WTC11 (cell line): ENCODE measurements at regions not wholly inside any gene's neighbourhood (a gene's known extent, or its start where the extent isn't known, plus 50 kb on each side); places are given as distances from the start of the nearest gene placed in this dataset.

Source experiments
- ATF2 ChIP-seq: sonication (generic); formaldehyde crosslinking; IDR thresholded peaks from 2 replicates; pipeline ENCODE4 v1.8.1; 2022; ENCODE audit warnings: low read depth, missing genetic modification reagents, borderline replicate concordance
- CTCF ChIP-seq: fragments of 200-600 bp; IDR thresholded peaks from 2 replicates; pipeline ENCODE4 v1.8.0; 2022; ENCODE audit warnings: antibody characterized with exemption
- E2F1 ChIP-seq: sonication (generic); formaldehyde crosslinking; IDR thresholded peaks from 2 replicates; pipeline ENCODE4 v1.8.0; 2022; ENCODE audit warnings: mild to moderate bottlenecking, missing genetic modification reagents
- MAX ChIP-seq: sonication (generic); formaldehyde crosslinking; IDR thresholded peaks from 2 replicates; pipeline ENCODE4 v1.8.0; 2022; ENCODE audit warnings: mild to moderate bottlenecking, missing genetic modification reagents
- NR2C2 ChIP-seq: sonication (generic); formaldehyde crosslinking; IDR thresholded peaks from 2 replicates; pipeline ENCODE4 v1.8.0; 2022; ENCODE audit warnings: mild to moderate bottlenecking, missing genetic modification reagents
- PRDM15 ChIP-seq: sonication (generic); formaldehyde crosslinking; IDR thresholded peaks from 2 replicates; pipeline ENCODE4 v1.8.0; 2022; ENCODE audit warnings: missing genetic modification reagents
- RELA ChIP-seq: sonication (generic); formaldehyde crosslinking; IDR thresholded peaks from 2 replicates; pipeline ENCODE4 v1.8.1; 2022; ENCODE audit warnings: missing genetic modification reagents, mild to moderate bottlenecking, borderline replicate concordance
- SMAD3 ChIP-seq: sonication (generic); formaldehyde crosslinking; IDR thresholded peaks from 2 replicates; pipeline ENCODE4 v1.8.0; 2022; ENCODE audit warnings: missing genetic modification reagents, mild to moderate bottlenecking, borderline replicate concordance
- ZBTB43 ChIP-seq: sonication (generic); formaldehyde crosslinking; IDR thresholded peaks from 2 replicates; pipeline ENCODE4 v1.8.1; 2023; ENCODE audit warnings: mild to moderate bottlenecking, missing genetic modification reagents
- ZNF138 ChIP-seq: sonication (generic); formaldehyde crosslinking; conservative IDR thresholded peaks from 2 replicates; pipeline ENCODE4 v1.8.1; 2022; ENCODE audit warnings: mild to moderate bottlenecking, moderate library complexity, missing genetic modification reagents
- ZNF263 ChIP-seq: sonication (generic); formaldehyde crosslinking; IDR thresholded peaks from 2 replicates; pipeline ENCODE4 v1.8.1; 2022; ENCODE audit warnings: low read depth, mild to moderate bottlenecking, moderate library complexity, missing genetic modification reagents
- ZSCAN18 ChIP-seq: fragments of 250-450 bp; sonication (Bioruptor Pico); IDR thresholded peaks from 2 replicates; pipeline ENCODE4 v2.1.2; 2022; ENCODE audit warnings: mild to moderate bottlenecking, moderate library complexity

GRCh38 chr5:106720367-106720766 lies 950.4 kb downstream of the EFNA5 start:
- TF ChIP-seq E2F1 (CRISPR knock-in tag) (no peak), CTCF (no peak), ZBTB43 (CRISPR knock-in tag) (no peak), ZNF138 (CRISPR knock-in tag) (no peak), ZNF263 (CRISPR knock-in tag) (no peak), RELA (CRISPR knock-in tag) (no peak), ZSCAN18 (CRISPR knock-in tag) (no peak), ATF2 (CRISPR knock-in tag) (no peak), MAX (CRISPR knock-in tag) (no peak), PRDM15 (CRISPR knock-in tag) (no peak), SMAD3 (no peak), NR2C2 (CRISPR knock-in tag) (no peak)
